ENCODE measurements at regions not wholly inside any gene's neighbourhood (a gene's known extent, or its start where the extent isn't known, plus 50 kb on each side); places are given as distances from the start of the nearest gene placed in this dataset.

DNA sequence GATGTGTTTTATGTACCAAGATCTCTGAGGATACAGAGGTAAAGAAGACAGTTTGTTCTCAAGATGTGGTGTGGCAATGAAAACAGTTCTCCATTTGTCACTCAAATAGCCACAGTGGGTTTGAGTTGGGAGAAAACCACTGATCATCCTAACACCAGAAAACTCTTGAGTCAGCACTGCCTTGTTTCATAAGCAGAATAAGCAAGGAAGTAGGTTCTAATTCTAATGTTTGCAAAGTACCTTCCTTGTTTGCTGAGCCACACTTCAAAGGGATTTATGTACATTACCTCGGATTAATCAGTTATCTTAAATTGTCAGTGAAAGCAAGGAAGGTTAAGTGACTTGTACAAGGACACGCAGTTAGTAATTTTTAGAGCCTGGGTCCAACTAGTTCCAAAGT lies 107.8 kb upstream of the BOC start:
- TF ChIP-seq POLR2A (IDR thresholded peaks at IDR 0.05) (no peak), CTCF (IDR thresholded peaks at IDR 0.05) (no peak), POLR2AphosphoS5 (IDR thresholded peaks at IDR 0.05) (no peak)

Data from transverse colon (tissue), 4 donors.